Peyer's patch (tissue), 4 donors: ENCODE measurements at regions not wholly inside any gene's neighbourhood (a gene's known extent, or its start where the extent isn't known, plus 50 kb on each side); places are given as distances from the start of the nearest gene placed in this dataset.

Source experiments
- POLR2A ChIP-seq, 2 donors: fragments of 450-650 bp; IDR thresholded peaks; one replicate each; pipeline ENCODE4 v1.5.1; 2017; ENCODE audit warnings: antibody characterized with exemption in 2 of 2, mild to moderate bottlenecking in 2 of 2, moderate library complexity in 2 of 2
- TF ChIP-seq, protein P1 (sequence below), 6 experiments: fragments of 450-650 bp in 4 of 6; fragments of 200-600 bp in 2 of 6; sonication (generic) in 1 of 6; IDR thresholded peaks; one replicate each; pipeline ENCODE4 v1.5.1; 2017 to 2019; ENCODE audit warnings: antibody characterized with exemption in 6 of 6, mild to moderate bottlenecking in 3 of 6, moderate library complexity in 1 of 6

DNA sequence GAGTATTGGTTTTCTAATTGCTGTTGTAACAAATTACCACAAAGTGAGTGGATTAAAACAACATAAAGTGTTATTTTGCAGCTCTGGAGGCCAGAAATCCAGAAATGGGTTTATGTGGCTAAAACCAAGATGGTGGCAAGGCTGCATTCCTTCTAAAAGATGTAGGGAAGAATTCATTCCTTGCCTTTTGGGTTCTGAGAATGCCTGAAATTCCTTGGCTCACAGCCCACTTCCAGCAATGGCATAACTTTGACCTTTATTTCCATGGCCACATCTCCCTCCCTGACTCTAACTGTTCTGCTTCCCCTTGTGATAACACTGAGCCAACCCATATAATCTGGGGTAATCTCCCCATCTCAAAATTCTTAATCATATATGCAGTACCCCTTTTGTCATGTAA lies 269.6 kb upstream of the RPL38 start:
- TF ChIP-seq POLR2A (IDR thresholded peaks at IDR 0.05) = no peak
- TF ChIP-seq, protein P1, sequence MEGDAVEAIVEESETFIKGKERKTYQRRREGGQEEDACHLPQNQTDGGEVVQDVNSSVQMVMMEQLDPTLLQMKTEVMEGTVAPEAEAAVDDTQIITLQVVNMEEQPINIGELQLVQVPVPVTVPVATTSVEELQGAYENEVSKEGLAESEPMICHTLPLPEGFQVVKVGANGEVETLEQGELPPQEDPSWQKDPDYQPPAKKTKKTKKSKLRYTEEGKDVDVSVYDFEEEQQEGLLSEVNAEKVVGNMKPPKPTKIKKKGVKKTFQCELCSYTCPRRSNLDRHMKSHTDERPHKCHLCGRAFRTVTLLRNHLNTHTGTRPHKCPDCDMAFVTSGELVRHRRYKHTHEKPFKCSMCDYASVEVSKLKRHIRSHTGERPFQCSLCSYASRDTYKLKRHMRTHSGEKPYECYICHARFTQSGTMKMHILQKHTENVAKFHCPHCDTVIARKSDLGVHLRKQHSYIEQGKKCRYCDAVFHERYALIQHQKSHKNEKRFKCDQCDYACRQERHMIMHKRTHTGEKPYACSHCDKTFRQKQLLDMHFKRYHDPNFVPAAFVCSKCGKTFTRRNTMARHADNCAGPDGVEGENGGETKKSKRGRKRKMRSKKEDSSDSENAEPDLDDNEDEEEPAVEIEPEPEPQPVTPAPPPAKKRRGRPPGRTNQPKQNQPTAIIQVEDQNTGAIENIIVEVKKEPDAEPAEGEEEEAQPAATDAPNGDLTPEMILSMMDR (IDR thresholded peaks at IDR 0.05) = no peak
